Psoas muscle (tissue), 7 donors: ENCODE measurements at regions not wholly inside any gene's neighbourhood (a gene's known extent, or its start where the extent isn't known, plus 50 kb on each side); places are given as distances from the start of the nearest gene placed in this dataset.

Experiments
- ATAC-seq, 4 donors: fragments of 200-7000 bp; cut with Tn5 transposase; one replicate each; pipeline ENCODE4 v1.9.1; 2020; ENCODE audit warnings: moderate library complexity in 3 of 4, mild to moderate bottlenecking in 2 of 4
- DNase-seq, 2 donors: peaks; one replicate each; pipeline ENCODE4 v3.0.0-alpha.2; 2020
- H3K27ac ChIP-seq: fragments of 200-600 bp; one replicate; pipeline ENCODE4 v1.8.0; 2022
- H3K27me3 ChIP-seq, 3 donors: fragments of 200-600 bp in 1 of 3; one replicate each; pipeline versions ENCODE4 v1.6.1 to v1.8.0; 2013 to 2022; ENCODE audit warnings: low read length in 2 of 3, mild to moderate bottlenecking in 2 of 3, moderate library complexity in 1 of 3; ENCODE audit not compliant: insufficient read depth in 3 of 3
- H3K36me3 ChIP-seq, 2 donors: fragments of 200-600 bp in 1 of 2; one replicate each; pipeline versions ENCODE4 v1.6.1 to v1.8.0; 2013 to 2022; ENCODE audit warnings: low read depth in 1 of 2, mild to moderate bottlenecking in 1 of 2, moderate library complexity in 1 of 2; ENCODE audit not compliant: insufficient read depth in 1 of 2
- H3K4me1 ChIP-seq: fragments of 200-600 bp; one replicate; pipeline ENCODE4 v1.8.0; 2022
- H3K4me3 ChIP-seq: fragments of 200-600 bp; one replicate; pipeline ENCODE4 v1.8.0; 2022; ENCODE audit warnings: mild to moderate bottlenecking
- H3K9me3 ChIP-seq: fragments of 200-600 bp; one replicate; pipeline ENCODE4 v1.8.0; 2022
- CTCF ChIP-seq: fragments of 200-600 bp; IDR thresholded peaks from one replicate; pipeline ENCODE4 v1.8.0; 2022; ENCODE audit warnings: antibody characterized with exemption
- WGBS, 3 donors: extraction: QIAGEN DNeasy Blood & Tissue Kit; methylation state at CpG; one replicate each; pipeline versions ENCODE4 v1.1.6 to v1.1.7; 2013; 5-methylcytosine and 5-hydroxymethylcytosine counted together
- intact Hi-C, 2 donors: fragments of 100-400 bp; cut with DNase I; formaldehyde crosslinking; loops; one replicate each; pipeline versions ENCODE4 v1.11.0 to v1.14.2; 2022
- donor health status: healthy with polysubstance abuse.
- donor health status: DM: no; HTN: no; CAD: no; lungs with moderate emphysema.
- donor health status: Bipolar disorder and iron deficiency.
- donor health status: healthy.
- donor health status: DM: yes; HTN: yes; CAD: no.
- donor health status: DM: no; HTN: no; CAD: no.
- donor health status: DM: yes; HTN: yes; CAD: no.

GRCh38 chr3:22907161-22907780, 295.9 kb upstream of the UBE2E2 start:
- TF ChIP-seq CTCF = no peak
- Histone ChIP-seq H3K4me3 (no peak overlapping the region), H3K27ac (no peak overlapping the region), H3K9me3 (peaks cover under 1% of the 10 kb centered on the region), H3K27me3 (no peaks in the 10 kb centered on the region), H3K36me3 (no peaks in the 10 kb centered on the region), H3K4me1 (no peaks in the 10 kb centered on the region)
- WGBS, 3 donors = 91 to 100% (median 96%) methylated on average over 1 of the region's 1 CpG
- DNase-seq = no peak
- no peak for ATAC-seq
- intact Hi-C loops = no loop called here

GRCh38 chr3:22907796-22908195, 295.3 kb upstream of the UBE2E2 start:
- DNase-seq (no peak), ATAC-seq (no peak)

GRCh38 chr3:22908989-22909507, 294.1 kb upstream of the UBE2E2 start:
- Histone ChIP-seq H3K4me3 (no peak overlapping the region), H3K9me3 (no peaks in the 10 kb centered on the region), H3K27me3 (no peaks in the 10 kb centered on the region), H3K36me3 (no peaks in the 10 kb centered on the region), H3K4me1 (no peaks in the 10 kb centered on the region), H3K27ac (no peak overlapping the region)
- no peak for DNase-seq
- 54 to 66% (median 54%) methylated on average over 3 of the region's 3 CpGs for WGBS, 3 donors
- TF ChIP-seq CTCF = peak; percentile 17
- no peak for ATAC-seq
- intact Hi-C loops = no loop called here

More at GRCh38 chr3:22907796-22908195, 295.3 kb upstream of the UBE2E2 start:
- Histone ChIP-seq H3K27me3 (no peaks in the 10 kb centered on the region), H3K4me3 (no peak overlapping the region), H3K27ac (no peak overlapping the region), H3K9me3 (no peaks in the 10 kb centered on the region), H3K4me1 (no peaks in the 10 kb centered on the region), H3K36me3 (no peaks in the 10 kb centered on the region)
- no peak for TF ChIP-seq CTCF
- intact Hi-C loops = no loop called here
- 73 to 80% (median 74%) methylated on average over 2 of the region's 2 CpGs for WGBS, 3 donors

- no peak for TF ChIP-seq CTCF
- Histone ChIP-seq H3K27ac (no peak overlapping the region), H3K4me1 (no peaks in the 10 kb centered on the region), H3K4me3 (no peak overlapping the region), H3K36me3 (no peaks in the 10 kb centered on the region), H3K27me3 (no peaks in the 10 kb centered on the region), H3K9me3 (no peaks in the 10 kb centered on the region)
- WGBS, 3 donors = 34 to 42% (median 39%) methylated on average over 2 of the region's 2 CpGs
- ATAC-seq (no peak), DNase-seq (no peak)
- intact Hi-C loops = no loop called here
These were observed 286.2 kb upstream of the UBE2E2 start for GRCh38 chr3:22916933-22917332.

- peaks cover 3% of the 10 kb centered on the region for H3K4me1 ChIP-seq
- DNase-seq (no peak), ATAC-seq (no peak)
- intact Hi-C loops = loop anchor here in 1 of 2 donors (5.0 kb wide), 1 partner anchor 42 kb away; no protein-coding TSS in a partner anchor
- 58 to 66% (median 65%) methylated on average over 3 of the region's 3 CpGs for WGBS, 3 donors
- no peaks in the 10 kb centered on the region for H3K36me3 ChIP-seq
- H3K27me3 ChIP-seq = no peaks in the 10 kb centered on the region
- H3K4me3 ChIP-seq = no peak overlapping the region
- TF ChIP-seq CTCF = no peak
- no peaks in the 10 kb centered on the region for H3K9me3 ChIP-seq
- no peak overlapping the region for H3K27ac ChIP-seq
These were observed 283.1 kb upstream of the UBE2E2 start for GRCh38 chr3:22920006-22920405.
